GM19238 (cell line): ENCODE measurements at regions not wholly inside any gene's neighbourhood (a gene's known extent, or its start where the extent isn't known, plus 50 kb on each side); places are given as distances from the start of the nearest gene placed in this dataset.
"Not testable (repeated sequence)": the region's sequence is repeated elsewhere in the genome, so short reads cannot be mapped to it uniquely, and the experiment has no call there.

Experiments
- DNase-seq: peaks from one replicate; pipeline ENCODE4 v3.0.0; 2011; ENCODE audit warnings: low spot score; ENCODE audit not compliant: insufficient read length

DNA sequence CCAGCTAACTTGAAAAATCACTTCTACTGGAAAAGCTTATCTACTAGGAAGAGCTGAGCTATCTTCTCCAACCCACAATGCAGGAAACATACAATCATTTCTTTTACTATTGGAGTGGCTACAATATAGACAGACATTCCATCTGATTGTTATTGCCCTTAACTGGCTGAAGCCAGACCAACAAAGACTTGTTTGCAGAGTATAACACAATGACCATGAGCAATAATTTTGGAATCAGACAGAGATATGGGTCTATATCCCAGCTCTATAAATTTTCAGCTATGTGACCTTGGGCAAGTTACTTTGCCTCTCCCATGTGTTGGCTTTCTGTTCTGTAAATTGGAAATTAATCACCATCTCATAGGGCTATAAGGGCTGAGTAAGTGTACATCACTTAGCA lies 244.7 kb upstream of the SLC30A5 start:
- no peak for DNase-seq

DNA sequence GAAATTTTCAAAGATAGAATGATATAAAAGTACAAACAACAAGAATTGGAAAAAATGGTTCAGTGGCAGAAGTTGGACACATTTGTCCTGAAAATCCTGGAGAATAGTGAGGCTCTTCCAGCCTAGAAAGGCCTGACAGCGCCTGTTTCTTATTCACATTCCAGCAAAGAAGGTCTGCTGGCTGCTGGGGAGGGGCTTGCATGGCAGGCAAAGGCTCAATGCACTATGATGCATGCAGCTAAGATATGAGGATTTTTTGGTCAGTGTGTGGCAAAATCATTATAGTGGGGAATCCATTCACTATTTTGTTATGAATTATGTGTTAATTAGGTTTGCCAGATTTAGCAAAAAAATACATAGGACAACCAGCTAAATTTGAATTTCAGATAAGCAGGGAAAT lies 243.9 kb upstream of the SLC30A5 start:
- no peak for DNase-seq

DNA sequence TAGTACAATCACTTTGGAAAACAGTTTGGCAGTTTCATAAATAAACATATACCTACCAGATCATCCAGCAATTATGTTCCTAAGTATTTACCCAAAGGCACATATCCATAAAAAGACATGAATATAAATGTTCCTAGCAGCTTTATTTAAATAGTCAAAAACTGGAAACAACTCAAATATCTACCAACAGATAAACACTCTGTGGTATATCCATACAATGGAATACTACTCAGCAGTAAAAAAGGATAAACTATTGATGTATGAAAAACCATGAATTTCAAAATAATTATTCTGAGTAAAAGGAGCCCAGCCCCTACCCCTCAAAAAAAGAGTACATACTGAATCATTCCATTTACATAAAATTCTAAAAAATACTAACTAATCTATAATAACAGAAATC lies 232.7 kb upstream of the SLC30A5 start:
- no peak for DNase-seq

DNA sequence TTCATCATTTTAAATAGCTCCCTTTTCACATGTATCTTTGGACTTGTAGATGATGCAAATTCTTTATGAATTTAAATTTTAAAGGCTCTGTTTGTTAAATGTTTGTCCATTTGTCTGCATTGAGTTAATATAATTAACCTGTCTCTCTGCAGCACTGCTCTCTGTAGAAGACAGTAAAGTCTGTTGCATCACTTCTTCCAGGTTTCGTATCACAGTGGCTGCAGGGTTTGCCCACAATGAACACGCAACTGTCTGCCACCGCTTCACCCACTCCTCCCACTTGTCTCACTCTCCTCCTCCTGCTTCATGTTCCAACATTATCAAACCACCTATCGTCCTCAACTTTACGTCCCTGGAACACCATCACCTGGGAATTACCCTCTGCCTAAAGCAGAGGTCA lies 231.3 kb upstream of the SLC30A5 start:
- no peak for DNase-seq

DNA sequence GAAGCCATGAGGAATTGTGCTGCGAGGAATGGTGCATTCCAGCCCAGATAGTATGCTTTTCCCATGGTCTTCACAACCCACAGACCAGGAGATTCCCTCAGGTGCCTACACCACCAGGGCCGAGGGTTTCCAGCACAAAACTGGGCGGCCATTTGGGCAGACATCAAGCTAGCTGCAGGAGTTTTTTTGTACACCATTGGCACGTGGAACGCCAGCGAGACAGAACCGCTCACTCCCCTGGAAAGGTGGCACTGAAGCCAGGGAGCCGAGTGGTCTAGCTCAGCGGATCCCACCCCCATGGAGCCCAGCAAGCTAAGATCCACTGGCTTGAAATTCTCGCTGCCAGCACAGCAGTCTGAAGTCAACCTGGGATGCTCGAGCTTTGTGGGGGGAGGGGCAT lies 228.6 kb upstream of the SLC30A5 start:
- not testable (repeated sequence) for DNase-seq

DNA sequence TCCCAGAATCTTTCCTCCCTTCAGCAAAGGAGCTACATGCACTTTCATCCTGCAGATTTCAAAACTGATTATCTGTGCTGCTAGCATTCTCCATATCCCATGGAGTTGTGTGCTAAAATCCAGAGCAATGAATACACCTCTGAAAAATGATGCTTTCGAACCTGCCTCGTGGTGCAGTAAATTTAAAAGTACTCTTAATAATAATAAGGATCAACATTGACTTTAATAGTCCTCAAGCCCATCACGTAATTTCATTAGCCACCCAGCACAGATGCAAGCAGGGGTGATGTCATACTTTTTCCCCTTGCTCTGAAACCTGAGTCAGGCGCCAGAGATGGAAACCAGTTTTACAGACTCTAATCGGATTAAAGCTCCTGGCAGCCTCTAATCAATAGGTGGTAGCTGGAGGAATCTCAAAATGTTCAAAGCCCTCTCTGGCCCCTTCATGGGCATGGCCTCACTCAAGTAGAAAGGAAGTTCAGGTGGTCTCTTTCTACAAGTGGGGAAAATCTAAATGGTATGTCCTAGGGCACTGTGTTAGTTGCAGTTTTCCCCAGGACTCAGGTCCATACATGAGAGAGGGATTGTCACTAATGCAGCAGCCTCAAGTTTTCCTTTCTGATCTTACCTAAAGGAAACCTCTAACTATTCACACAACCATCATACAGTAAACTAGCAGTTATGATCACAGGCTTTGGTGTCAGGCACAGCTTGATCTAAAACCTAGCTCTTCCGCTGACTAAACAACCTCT lies 221.6 kb upstream of the SLC30A5 start:
- DNase-seq: no peak

DNA sequence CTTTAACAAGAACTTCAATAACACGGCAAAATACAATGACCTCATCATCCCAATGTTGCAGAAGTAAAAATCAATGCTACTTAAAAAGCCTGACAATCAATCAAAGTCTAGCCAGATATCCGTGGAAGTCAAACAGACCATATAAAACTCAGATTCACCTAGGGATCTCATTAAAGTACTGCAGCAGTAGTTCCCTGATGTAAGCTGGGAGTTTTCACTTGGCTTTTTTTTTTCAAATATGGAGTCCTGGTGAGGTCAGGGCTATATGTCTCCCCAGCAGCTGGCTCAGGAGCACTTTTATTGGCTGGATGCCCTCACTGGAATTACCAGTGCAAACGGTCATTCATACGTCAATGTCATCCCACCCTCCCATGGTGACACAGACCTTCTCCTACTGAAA lies 220.6 kb upstream of the SLC30A5 start:
- DNase-seq: no peak

DNA sequence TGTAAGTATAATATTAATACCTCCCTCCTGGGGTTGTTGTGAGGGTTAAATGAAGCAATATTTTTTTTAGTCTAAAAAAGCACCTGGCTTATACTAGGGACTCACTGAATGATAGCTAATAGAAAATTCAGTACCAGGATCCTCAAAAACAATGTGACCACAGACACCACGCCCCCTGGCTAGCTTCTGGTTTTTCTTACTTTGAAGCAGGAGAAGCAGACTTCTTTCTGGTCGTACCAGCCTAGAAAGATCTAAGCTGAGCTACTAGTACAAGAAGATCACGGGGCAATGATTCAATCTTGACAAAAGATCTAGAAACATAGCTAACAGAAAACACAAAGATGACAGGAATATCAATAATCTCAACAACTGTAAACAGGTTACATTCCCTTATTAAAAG lies 218.5 kb upstream of the SLC30A5 start:
- DNase-seq: no peak

DNA sequence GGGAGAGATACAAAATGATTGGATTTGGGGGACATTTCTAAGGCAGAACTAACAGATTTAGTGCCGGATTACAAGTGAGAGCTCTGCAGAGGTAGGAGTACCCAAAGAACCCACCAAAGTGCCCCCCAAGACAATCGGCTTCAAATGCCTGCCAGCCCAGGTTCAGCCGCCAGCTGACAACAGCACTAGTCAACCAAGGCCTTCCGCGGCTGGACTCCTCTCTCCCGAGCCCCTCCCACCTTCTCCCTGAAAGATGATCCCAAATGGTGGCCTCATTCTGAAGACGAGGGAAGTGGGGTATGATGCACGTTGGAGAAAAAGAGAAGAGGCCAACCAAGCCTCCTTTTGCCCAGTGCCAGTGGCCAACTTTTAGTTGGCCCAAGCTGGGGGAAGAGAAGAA lies 210.4 kb upstream of the SLC30A5 start:
- no peak for DNase-seq

DNA sequence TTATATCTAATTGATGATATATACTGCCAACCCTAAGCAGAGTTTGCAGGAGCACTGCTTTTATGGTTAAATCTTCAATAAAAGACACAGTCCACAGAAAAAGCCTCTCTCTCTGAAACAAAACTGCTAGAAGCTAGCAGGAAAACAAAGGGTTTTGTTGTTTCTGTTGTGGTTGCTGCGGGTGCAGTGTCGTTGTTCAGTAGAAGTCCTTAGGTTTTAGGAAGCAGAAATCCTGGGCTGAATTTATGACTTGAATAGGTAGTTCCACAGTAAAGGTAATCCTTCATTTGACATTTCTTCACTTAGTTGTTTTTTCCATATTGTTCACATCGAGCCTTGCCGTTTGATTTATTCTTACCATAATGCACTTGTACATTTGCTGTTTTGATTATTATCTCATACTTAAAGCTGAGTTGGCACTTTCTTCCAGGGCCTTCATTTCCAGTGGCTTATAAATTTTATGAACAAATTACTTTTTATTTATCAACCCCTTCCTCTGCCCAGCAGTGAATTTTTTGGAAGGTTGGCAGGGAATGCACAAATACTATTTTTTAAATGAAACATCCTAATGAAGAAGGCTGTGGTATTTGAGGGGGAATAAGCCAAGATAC lies 209.6 kb upstream of the SLC30A5 start:
- DNase-seq: no peak

DNA sequence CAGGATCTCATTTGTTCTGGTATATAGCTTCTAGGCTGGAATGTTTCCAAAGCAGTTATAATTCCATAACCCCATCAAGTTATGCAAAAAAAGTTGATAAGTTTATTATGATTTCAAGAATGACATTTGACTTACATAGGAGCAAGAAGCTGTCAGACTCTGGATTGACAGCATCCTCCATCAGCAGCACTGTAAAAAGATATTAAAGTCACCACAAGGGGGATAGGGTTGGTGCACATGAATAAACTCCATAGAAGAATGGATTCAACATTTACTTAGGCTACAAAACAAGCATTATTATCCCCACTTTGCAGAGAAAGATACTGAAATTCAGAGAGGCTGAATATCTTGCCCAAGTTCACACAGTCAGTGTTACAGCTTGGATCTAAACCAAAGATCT lies 208.9 kb upstream of the SLC30A5 start:
- no peak for DNase-seq

DNA sequence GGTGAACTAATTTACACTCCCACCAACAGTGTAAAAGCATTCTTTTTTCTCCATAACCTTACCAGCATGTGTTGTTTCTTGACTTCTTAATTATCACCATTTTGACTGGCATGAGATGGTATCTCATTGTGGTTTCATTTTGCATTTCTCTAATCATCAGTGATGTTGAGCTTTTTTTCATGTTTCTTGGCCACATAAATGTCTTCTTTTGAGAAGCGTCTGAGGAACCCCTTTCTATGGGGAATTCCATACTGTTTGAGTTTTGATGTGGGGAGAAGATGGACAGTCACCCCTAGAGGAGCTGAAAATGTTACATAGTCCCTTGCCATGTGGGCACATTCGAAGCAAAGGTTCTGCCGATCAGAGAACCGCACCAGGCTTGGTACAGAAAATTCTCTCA lies 207.0 kb upstream of the SLC30A5 start:
- DNase-seq: no peak

DNA sequence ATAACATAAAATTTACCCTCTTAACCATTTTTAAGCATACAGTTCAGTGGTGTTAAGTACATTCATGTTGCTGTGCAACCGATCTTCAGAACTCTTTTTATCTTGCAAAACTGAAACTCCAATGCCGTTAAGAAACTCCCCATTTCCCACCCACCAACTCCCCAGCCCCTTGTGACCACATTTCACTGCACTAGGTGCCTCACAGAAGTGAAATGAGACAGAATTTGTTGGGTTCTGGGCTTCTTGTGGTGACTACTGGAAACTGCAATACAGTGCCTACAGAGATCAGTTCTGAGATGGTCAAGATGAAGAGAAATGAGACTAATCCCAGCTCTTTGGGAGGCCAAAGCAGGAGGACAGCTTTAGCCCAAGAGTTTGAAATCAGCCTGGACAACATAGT lies 202.1 kb upstream of the SLC30A5 start:
- DNase-seq: no peak

DNA sequence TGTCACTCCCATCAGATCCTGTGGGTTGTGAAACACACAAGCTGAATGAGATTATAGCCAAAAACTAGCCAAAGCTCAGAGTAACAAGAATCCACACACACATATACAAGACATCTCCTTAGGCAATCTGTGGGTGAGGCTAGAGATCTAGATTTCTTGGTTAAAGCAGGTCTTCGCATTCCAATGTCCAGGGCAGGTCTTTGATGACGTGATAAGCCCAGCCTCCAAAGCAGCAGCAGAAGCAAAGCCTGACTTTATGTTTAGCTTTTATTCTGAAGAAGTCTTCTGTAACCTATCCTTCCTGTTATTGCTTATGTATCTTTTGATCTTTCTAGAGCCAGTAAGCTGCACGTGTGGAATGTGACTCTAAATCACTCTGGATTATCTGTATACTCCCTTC lies 199.1 kb upstream of the SLC30A5 start:
- no peak for DNase-seq

DNA sequence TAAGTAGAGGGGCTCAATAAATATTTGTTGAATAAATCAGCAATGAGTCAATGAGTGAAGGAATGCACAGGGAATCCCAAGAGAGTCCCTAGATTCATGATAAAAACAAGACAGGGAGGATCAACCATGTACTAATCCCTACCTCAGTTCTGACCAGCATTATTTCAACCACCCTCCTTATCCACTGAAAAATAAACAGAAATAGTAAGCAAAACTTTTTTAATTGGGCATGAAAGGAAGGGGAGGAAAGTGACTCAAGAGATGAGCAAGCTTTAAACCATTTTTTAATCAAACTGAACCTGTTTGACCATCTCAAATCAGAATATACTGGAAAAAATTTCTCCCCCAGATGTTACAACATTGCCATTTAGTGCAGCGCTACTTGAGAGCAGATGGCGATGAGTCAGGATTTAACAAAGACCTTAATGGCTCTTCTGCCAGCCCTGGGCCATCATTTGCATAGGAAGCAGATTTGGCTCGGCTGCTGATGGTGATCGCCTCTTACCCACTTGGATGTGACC lies 194.8 kb upstream of the SLC30A5 start:
- DNase-seq: no peak

DNA sequence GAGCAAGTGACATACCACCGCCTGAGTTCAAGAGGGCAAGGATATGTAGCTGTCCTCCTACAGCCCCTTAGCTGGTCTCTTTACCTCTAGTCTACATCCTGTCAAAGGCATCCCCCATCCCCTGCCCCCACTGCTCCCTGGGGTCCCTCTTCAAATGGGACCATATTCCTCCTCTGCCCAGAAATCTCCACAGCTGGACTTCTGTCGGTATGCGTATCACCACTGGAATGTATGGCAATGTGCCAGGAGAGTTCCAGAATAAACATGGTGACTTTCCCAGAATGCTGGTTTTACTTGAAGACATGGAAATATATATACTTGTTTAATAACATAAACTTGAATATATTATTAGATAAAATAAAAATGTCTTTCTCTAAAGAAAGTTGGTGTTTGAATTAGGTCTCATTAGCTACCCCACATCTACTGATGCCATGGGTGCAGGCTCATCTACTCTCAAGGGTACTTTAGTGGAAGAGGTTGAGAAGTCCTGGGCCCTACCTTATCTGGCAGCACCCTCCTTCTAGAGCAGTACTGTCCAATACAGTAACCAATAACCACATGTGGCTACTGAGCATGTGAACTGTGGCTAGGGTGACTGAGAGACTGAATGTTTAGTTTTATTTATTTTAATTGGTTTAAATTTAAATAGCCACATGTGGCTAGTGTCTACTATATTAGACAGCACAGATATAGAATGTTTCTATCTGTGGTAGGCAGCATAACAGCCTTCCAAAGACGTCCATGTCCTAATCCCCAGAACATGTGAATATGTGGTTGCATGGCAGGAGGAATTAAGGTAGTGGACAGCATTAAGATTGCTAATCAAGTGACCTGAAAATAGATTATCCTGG lies 181.7 kb upstream of the SLC30A5 start:
- DNase-seq: no peak

DNA sequence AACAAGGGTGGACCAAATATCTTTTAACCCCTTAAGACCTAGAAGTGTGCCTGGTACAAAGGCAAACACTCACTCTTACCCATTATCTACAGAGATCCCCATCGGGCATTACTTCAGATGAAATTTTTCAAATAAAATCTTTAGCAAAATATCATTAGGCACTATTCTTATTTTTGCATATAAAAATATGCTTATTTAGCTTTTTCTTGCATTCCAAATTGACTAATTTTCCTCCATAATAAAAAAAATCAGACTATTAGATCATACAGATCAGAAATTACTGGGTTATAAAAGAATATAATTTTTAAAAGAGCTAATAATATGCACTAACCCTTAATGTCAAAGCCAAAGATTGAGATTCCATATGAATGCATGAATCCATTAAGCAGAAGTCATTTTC lies 178.7 kb upstream of the SLC30A5 start:
- DNase-seq: no peak

DNA sequence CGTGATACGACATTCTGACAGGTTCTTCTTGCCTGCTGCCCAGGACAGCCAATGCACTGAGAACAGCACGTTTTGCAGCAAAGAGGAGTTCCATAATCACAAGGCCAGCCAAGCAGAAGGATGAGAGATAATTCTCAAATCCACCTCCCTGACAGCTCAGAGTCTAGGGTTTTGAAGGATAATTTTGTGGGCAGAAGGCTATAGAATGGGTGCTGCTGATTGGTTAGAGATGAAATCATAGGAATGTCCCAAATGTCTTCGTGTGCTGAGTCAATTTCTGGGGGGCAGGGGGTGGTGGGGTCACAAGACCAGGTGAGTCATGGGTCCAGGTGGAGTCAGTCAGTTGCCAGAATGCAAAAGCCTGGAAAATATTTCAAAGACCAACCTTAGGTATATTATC lies 175.5 kb upstream of the SLC30A5 start:
- DNase-seq: no peak

DNA sequence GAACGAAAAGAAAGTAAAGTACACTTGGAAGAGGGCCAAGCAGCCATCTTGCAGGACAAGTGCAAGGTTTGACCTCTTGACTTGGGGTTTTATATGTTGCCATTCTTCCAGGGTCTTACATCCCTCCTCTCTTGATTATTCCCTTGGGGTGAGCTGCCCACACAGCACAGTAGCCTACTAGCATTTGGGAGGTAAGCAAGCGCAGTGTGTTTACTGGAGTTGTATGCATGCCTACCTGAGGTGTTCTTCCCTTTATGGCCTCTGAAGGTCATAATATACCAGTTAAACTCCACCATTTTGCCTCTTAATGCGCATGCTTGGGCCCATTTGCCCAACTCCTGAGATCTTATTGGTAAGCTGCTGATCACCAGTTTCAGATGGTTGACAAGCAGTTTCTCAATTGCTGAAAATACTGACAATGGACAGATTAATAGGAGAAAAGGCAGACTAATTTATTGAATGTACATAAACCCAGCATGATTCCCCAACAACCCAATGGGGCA lies 173.8 kb upstream of the SLC30A5 start:
- no peak for DNase-seq

DNA sequence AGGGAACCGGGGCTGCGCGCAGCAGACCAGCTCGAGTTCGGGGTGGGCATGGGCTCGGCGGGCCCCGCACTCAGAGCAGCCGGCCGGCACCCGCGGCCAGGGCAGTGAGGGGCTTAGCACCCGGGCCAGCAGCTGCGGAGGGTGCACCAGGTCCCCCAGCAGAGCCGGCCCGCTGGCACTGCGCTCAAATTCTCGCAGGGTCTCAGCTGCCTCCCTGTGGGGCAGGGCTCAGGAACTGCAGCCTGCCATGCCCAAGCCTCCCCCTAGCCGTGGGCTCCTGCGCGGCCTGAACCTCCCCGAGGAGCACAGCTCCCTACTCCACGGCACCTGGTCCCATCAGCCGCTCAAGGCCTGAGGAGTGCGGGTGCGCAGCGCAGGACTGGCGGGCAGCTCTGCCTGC lies 172.9 kb upstream of the SLC30A5 start:
- DNase-seq: no peak

DNA sequence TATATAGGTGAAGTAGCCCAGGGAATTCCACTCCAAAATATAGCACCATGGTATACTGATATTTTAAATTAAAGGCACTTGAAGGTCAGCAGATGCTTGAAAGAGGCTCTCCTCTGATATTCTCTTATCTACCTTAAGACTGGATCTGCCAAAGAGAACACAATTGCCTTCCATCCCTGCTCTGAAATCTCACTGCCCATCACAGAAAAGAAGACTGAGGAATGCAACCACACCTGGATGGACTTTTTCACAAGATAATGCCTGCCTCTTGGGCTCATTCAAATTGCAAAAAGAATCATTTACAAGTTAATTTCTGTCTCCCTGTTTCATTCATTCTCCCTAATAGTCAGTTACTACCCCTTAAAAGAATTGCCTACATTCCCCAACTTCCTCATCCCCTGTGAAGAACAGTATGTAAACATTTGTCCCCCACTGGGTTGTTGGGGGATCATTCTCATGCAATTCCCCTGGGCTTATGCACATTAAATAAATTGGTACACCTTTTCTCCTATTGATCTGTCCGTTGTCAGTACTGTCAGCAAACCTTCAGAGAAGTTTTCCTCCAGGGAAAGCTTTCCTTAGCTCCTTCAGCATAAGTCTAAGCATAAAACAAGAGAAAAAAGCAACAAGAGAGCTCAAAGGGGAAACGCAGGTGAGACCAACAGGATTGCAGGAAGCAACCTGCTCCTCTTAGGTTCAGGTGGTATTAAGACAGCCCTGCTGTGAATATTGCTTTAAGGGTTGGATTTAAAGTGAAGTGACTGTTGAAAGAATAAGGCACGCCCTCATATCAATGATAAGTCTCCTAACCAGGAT lies 171.4 kb upstream of the SLC30A5 start:
- DNase-seq: no peak
